Activated CD8-positive, alpha-beta memory T cell treated with anti-CD3 and anti-CD28 coated beads, Interleukin-2, amount 50 U/mL, for 4 hours (primary cell): ENCODE measurements at regions not wholly inside any gene's neighbourhood (a gene's known extent, or its start where the extent isn't known, plus 50 kb on each side); places are given as distances from the start of the nearest gene placed in this dataset.

Source experiments
- DNase-seq: peaks from one replicate; pipeline ENCODE4 v3.0.0-alpha.2; 2020

DNA sequence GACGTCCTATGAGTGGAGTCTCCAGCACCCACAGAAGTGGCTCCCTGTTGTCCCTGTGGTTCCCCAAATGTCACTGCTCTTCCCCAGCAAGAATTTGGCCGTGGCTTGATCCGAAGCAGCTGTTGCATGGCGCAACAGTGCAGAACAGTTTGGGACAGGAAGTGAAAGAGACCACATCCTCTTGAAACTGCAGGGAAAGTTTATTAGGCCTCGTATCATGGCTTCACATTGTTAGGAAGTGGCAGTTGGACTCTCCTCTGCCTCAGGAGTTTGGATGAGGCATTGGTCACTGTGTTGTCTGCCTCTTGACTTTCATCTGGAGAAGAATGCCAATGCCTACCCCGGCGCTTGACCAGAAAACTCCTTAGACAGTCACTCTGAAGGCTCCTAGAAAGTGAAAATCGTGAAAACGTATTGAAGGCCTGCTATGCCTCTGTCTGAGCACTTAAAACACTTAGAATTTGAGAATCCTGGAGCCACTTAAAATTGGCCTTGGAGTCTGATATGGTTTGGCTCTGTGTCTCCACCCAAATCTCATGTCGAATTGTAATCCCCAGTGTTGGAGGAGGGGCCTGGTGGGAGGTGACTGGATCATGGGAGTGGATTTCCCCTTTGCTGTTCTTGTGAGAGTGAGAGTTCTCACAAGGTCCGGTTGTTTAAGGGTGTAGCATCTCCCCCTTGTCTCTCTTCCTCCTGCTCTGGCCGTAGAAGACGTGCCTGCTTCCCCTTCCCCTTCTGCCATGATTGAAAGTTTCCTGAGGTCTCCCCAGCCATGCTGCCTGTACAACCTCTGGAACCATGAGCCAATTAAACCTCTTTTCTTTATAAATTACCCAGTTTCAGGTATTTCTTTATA lies 334.9 kb upstream of the JARID2 start:
- no peak for DNase-seq

DNA sequence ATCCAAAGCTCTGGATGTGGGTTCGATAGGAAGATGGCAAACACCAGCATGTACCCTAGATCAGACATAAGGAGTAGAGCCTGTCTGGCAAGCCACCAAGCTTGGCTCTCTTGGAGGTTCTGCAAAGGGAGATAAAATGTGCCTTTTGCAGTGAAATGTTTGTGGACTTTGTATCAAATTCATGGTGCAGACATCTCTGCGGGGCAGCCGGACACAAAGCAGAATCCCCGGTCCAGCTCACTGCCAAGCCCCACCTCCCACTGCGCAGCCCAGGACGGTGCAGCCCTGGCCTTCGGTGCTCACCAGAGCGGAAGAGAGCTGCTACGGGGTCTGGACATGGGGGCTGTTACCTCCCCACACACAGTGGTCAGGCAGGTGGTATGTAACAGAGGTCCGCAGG lies 333.6 kb upstream of the JARID2 start:
- no peak for DNase-seq

DNA sequence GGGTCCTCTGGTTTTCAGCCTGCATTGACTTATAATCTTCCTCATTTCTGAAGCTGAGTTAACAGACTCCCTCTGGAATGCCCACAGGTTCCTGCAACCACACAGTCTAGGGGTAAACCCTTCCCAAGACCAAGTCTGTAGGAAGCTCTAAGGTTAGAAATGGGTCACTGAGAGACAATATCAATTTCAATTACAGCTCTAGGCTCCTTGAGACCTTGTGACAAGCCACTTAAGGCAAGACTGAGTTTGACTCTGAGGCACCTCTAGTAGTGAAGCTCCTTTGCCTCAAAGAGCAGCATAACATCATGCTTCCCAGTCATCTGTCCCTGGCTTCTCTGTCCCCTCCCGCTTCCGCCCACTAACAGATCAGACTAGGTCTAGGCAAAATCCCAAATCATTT lies 333.2 kb upstream of the JARID2 start:
- DNase-seq, result no peak

DNA sequence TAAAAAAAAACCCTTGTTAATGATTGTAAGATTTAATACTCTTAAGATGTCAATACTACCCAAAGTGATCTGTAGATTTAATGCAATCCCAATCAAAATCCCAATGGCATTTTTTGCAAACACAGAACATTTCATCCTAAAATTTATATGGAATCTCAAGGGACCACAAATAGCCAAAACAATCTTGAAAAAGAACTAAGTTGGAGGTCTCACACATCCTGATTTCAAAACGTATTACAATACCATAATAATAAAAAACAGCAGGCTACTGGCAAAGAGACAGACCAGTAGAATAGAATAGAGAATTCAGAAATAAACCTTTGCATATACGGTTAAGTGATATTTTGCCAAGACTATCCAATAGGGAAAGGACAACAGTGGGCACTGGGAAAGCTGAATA lies 331.9 kb upstream of the JARID2 start:
- DNase-seq, result no peak

DNA sequence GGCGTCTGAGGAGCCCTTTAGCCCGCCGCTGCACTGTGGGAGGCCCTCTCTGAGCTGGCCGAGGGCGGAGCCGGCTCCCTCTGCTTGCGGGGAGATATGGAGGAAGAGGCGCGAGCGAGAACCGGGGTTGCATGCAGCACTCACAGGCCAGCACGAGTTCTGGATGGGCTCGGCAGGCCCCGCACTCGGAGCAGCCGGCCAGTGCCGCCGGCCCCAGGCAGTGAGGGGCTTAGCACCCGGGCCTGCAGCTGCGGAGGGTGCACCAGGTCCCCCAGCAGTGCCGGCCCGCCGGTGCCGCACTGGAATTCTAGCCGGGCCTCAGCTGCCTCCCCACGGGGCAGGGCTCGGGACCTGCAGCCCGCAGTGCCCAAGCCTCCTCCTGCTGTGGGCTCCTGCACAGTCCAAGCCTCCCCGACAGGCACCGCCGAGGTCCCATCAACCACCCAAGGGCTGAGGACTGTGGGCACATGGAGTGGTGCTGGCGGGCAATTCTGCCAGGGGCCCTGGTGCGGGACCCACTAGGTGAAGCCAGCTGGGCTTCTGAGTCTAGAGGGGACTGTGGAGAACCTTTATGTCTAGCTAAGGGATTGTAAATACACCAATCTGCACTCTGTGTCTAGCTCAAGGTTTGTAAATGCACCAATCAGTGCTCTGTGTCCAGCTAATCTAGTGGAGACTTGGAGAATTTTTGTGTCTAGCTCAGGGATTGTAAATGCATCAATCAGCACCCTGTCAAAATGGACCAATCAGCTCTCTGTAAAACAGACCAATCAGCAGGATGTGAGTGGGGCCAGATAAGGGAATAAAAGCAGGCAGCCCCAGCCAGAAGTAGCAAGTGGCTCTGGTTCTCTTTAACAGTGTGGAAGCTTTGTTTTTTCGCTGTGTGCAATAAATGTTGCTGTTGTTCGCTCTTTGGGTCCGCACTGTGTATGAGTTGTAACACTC lies 329.7 kb upstream of the JARID2 start:
- no peak for DNase-seq

DNA sequence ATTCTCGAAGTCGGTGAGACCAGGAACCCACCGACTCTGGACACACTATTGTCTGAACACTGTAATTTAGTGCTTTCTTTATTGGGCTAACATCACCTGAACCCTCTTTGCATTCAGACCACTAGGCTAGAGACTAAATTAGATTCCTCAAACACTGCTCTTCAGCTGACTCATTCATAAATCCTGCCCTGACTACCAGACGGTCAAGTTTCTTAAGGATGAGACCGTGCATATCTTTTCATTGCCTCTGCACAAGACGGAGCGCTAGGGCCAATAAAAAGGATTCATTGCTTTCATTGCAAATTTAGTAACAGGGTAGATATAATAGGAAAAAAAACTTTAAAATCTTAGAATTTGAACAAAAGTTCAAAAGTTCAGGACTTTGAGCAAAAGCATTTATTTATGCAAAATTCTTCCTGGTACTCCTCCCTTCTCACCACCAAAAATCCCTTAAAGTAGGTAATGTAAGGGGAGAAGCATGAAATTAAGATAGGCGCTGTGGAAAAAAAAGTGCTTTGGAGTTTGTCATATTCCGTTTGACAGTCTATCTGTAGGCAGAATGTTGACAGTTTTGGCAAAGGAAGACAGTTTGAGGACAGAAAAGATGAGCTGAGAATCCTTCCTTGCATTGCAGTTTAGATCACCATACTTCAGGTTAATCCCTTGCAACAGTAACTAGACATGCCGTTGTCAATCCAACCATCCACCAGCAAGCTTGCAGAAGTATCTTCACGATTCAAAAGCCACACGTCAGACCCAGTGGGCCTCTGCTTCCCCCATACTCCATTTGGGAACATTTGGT lies 328.6 kb upstream of the JARID2 start:
- DNase-seq, result no peak

DNA sequence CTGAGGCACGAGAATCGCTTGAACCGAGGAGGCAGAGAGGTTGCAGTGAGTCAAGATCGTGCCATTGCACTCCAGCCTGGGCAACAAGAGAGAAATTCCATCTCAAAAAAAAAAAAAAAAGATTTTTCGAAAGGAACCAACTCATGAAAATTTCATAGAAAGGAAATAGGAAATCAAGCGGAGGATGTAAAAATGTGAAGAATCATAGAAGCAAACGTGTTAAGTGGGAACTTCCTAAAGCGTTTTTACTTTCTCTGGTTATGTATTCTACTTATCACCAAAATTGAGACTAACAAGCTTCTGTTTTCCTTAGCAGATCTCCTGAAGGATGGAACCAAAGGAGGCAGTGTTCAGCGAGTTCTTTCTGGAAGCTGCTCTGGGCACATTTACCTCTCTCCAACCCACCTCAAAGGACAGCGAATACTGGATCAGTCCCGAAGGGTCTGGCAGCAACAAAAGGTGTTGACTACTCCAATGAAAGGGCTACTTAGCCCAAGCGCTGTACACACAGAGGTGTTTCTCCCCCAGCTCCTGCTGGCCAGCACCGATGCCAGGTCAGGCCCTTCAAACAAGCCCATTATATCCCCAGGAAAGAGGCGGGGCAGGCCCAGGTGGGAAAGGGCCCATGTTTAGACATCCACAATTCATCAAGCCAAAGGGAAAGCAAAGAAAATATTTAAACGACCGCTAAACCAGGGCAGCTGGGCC lies 327.5 kb upstream of the JARID2 start:
- DNase-seq, result no peak

DNA sequence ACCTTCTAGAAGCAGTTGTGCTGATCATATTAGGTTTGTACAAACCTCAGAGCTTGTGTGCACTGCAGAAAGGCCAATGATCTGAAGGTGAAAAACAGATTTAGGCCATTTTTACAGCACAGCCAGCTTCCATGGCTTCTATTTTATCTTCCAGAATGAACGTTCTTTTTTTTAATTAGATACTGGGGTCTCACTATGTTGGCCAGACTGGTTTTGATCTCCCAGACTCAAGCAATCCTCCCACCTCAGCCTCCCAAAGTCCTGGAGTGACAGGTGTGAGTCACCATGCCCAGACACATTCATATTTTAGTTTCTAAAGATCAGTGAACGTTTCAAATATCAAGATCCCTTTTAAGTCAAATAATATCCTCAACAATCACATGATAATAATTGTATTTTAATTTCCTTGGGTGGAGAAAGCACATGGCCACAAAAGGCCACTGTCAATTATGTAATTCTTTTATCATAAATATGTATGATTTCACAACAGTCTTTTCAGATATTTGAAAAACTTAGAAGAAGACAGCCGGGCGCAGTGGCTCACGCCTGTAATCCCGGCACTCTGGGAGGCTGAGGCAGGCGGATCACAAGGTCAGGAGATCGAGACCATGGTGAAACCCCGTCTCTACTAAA lies 326.7 kb upstream of the JARID2 start:
- no peak for DNase-seq

DNA sequence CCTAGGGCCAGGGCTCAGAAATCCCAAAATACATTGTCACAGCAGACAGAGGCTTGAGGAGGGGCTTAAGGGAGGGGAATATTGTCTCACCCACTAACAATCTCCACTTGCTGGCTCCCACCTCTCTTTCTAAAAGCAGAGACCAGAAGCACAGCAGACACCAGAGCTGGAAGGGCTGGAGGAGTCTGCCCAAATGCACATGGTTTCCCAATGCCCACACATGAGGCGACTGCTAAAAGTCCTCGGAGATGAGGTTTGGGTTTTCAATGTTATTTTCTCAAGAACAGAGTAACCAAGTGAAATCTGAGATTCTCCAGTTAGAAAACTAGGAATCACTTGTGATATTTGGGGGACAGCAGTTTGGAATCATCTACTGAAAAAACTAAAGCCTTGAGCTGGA lies 325.6 kb upstream of the JARID2 start:
- DNase-seq, result no peak

DNA sequence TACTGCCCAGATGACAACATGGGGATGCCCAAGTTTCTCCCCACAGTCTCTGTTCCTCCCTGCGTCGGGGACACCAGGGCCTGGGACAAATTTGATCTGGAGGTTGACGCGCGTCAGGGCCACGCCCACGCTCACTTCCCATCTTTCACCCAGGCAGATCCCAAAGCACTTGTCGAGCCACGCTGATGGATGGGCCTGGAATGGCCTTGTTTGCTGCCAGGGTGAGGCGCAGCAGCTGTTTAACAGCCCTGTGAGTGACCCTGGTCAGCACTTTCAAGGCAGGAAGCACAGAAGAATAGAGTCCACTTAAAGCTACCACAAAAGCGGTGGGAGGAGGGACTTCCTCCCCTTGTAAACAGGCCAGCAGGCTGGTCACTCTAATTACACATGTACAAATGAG lies 324.7 kb upstream of the JARID2 start:
- DNase-seq, result no peak

DNA sequence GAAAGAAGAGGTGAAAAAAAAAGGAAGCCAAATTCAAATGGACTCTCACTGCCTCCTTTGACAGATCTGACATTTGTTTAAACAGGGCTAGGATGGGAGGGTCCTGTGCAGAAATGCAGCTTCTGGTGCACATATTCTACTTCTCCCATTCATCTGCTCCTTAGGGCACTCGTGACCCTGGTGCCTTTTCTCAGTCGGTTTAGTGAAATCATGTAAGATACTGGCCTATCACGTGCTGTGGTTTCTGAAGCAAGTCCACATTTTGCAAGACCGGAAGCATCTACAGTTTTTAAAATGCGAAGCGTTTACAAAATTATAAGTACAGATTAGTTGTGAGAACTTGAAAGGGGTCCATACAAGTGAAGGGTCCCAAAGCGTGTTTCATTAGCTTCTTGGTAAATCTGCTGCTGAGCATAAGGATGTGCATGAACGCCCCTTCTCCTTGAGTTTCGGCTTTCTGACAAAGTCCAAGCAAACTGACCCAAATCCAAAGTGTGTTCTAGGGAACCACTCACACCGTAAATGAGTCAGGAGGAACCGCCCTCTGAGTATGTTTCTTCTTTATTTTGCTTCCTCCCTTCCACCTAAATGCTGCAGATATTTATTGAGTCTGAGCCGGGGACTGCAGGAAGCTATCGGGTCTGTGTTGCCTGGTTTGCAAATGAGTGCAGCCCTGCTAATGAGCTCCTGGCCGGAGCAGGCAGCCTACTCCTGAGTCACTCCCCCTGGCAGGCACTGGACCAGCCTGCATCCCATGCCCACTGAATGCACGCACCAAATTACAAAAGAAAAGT lies 323.8 kb upstream of the JARID2 start:
- no peak for DNase-seq

DNA sequence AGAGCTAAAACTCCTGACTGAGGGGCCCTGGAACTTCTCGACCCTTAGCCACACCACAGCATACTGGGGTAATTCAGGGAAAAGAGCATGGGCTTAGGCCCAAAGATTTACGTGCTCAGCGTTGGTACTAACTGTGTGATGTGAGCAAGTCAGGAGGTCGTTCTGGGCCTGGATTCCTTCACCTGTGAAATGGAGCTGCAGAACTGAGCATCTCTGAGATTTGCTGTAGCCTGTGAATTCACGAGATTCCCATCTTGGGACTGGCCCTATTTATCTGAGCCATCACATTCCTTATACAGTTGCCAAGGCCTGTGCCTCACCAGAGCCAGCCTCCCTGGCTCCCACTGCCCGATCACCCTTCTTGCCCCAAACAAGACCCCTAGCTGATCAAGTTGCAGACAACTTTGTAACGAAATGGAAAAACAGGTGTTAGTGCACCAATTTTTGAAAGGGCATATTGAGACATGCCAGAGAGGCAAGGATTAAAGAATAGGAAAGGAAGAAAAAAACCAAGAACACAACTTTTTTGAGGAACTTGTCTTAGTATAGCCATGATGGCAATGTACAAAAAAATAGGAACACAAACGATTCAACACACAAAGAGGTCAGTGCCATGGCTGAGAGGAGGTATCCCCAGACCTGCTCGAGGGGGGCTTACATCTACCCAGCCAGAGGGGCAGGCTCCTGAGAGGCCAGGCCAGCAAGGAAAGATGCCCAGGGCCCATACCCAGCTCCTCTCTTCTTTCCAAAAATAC lies 323.0 kb upstream of the JARID2 start:
- DNase-seq, result no peak

DNA sequence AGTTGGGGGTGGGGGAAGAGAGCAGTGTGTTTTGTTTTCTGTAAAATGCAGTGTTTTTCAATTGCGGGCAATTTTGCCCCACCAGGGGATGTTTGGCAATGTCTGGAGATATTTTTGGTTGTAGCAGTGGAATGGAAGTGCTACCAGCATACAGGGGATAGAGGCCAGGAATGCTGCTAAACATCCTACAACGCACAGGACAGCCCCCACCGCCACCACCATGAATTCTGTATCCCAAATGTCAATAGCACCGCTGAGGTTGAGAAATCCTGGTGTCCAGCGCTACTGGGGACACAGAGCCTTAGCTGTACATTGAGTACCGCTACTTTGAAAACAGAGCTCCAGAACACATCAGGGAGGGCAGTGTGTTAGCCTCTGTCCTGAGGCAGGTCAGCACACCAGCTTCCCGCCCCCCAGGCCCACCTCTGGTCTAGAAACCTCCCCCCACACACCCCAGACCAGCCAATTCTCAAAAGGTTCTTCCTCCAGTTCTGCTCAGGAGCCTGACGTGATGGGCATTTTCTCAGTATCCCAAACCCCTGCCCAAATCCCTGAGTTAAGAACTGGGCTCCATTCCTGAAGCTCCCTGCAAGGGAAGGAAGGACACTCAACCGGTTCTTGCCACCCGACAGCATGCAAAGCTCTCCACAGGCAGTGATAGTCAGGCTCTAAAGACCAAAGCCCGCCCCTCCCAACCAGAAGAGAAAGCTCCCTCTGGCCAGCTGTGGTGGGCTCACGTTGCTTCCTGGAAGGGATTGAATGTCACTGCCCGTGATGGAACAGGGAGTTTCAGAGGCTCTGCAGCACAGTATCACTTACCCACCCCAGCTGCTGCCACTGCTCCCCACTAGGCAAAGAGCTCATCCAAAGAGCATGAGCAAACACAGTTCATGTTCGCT lies 321.5 kb upstream of the JARID2 start:
- no peak for DNase-seq

DNA sequence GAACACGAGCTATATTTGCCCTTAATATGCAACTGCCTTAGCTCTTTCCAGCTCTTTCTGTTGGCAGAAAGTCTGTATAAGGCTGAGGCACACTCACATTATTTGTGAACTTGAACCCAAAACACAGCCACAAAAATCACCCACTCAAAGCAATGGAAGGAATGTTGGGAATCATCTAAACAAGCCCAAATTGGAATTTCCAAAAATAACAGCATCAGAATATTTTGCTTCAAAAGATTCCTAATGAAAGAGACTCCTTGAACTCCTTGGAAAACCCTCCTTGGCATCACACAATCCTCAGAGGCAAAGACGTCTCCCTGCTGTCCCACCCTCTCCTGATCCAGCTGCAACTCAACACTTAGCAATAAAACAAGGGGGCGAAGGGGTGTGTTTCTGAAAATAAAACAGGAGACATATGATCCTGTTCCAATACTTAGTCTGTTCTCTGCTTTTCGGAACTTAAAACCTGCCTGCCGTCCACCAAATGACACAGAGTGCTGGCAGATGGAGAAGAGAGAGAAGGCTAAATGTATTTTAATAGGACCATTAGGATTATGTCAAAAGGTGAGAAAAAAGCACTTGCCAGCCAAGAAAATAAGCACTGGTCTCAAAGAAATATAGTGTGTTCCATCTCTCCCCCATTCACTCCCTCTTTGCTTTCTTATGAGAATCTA lies 320.7 kb upstream of the JARID2 start:
- DNase-seq, result no peak

DNA sequence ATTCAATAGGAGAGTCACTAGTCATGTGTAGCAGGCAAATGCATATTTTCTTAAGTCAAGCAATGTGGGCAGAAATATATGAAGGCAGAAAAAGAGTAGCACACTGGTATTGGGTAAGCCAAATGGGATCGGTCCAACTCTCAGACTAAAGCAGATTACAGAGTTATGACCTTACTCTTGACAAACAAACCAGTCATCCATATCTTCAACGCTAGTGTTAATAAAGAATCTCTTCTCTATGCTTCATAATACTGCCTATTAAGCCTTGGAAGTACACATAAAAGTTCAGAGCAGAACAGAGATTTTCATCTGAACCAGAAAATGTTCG lies 320.2 kb upstream of the JARID2 start:
- no peak for DNase-seq

DNA sequence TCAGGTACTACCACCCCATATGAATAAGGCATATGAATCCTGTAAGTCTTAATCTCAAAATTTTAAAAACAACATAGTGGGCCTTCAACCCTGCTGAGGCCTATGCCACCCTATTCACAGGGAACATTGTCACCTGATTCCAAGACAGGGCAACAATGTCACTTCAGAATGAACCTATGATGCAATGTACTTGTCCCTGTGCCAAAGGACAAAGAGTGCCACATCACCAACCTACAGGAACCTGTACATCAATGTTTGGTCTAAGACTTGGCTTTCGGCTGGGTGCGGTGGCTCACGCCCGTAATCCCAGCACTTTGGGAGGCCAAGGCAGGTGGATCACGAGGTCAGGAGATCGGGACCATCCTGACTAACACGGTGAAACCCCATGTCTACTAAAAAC lies 318.5 kb upstream of the JARID2 start:
- no peak for DNase-seq

DNA sequence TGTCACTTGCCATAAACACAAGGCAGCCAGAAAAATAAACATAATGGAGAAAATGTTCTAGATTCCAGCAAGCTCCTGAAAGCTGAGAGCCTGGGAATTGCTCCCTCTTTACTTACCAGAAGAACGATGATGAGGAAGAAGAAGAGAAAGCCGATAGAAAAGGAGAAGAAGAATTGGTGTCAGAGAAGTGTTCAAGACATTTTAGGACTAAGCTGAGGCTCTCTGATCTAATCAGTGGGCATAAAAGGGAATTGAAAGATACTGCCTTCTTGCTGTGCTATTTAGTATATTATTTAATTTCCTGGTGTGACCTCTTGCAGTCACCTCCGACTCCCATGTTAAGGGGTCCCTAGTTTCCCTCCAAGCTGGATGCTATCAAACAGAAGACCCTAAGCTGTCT lies 316.6 kb upstream of the JARID2 start:
- no peak for DNase-seq

DNA sequence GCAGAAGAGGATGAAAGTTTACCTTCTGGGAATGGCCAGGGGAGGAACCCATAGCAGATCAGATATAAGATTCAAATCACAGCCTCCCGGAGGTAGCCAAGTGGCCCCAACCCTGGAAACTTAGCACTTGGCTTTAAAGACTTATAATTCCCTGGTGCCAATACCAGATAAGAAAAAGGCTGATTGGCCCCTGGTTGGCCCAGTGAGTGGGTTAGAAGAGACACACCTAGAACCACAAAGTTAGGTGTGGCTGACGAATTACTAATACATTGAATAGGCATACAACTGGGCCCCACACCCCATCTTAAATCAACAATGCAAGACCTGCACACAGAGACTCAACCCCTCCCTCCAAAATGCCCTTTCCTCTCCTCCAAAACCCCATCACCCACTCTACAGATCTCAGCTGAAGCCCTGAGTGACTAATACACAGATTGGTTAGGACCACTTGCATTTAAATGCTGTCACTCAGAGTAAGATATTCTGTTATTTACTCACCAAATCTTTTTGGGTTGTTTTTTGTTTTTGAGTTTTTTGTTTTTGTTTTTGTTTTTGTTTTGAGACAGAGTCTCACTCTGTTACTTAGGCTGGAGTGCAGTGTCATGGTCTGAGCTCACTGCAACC lies 315.4 kb upstream of the JARID2 start:
- no peak for DNase-seq
